Testis (tissue), 2 donors: ENCODE measurements at regions not wholly inside any gene's neighbourhood (a gene's known extent, or its start where the extent isn't known, plus 50 kb on each side); places are given as distances from the start of the nearest gene placed in this dataset.
"Not testable (repeated sequence)": the region's sequence is repeated elsewhere in the genome, so short reads cannot be mapped to it uniquely, and the experiment has no call there.

ENCODE experiments used
- CTCF ChIP-seq, 3 experiments: fragments of 450-650 bp in 2 of 3; fragments of 200-600 bp in 1 of 3; sonication (generic) in 1 of 3; IDR thresholded peaks; one replicate each; pipeline ENCODE4 v1.5.1; 2016 to 2019; ENCODE audit warnings: antibody characterized with exemption in 3 of 3, mild to moderate bottlenecking in 2 of 3, moderate library complexity in 1 of 3
- POLR2A ChIP-seq: fragments of 450-650 bp; IDR thresholded peaks from one replicate; pipeline ENCODE4 v1.6.1; 2017; ENCODE audit warnings: antibody characterized with exemption, mild to moderate bottlenecking, moderate library complexity

- not testable (repeated sequence) for TF ChIP-seq CTCF (IDR thresholded peaks at IDR 0.05); POLR2A
Observed at GRCh38 chr11:67807896-67808295, 133.5 kb upstream of the ALDH3B2 start.
